Muscle of leg (tissue), 3 donors: ENCODE measurements at regions not wholly inside any gene's neighbourhood (a gene's known extent, or its start where the extent isn't known, plus 50 kb on each side); places are given as distances from the start of the nearest gene placed in this dataset.
"Not testable (repeated sequence)": the region's sequence is repeated elsewhere in the genome, so short reads cannot be mapped to it uniquely, and the experiment has no call there.

Experiments used
- DNase-seq: peaks from one replicate; pipeline ENCODE4 v3.0.0; 2013
- H3K27ac ChIP-seq: one replicate; pipeline ENCODE4 v1.5.1; 2013; ENCODE audit warnings: mild to moderate bottlenecking, low read length, control low read depth
- H3K27me3 ChIP-seq: one replicate; pipeline ENCODE4 v1.6.1; 2013; ENCODE audit warnings: low read length; ENCODE audit not compliant: control insufficient read depth, insufficient read depth
- H3K36me3 ChIP-seq: one replicate; pipeline ENCODE4 v1.6.1; 2013; ENCODE audit warnings: low read length; ENCODE audit not compliant: control insufficient read depth, insufficient read depth
- H3K4me1 ChIP-seq: one replicate; pipeline ENCODE4 v1.6.1; 2013; ENCODE audit warnings: low read length; ENCODE audit not compliant: control insufficient read depth, insufficient read depth
- H3K4me3 ChIP-seq: one replicate; pipeline ENCODE4 v1.5.1; 2013; ENCODE audit warnings: low read length, control low read depth
- H3K9me3 ChIP-seq: replicated peaks from 2 replicates; pipeline ENCODE4 v1.6.1; 2013; ENCODE audit warnings: low read depth, low read length; ENCODE audit not compliant: control insufficient read depth
- whole genome bisulfite sequencing: methylation state at CpG from one replicate; pipeline ENCODE4 v1.1.5; 2013; ENCODE audit warnings: missing lambda C conversion rate; ENCODE audit not compliant: insufficient coverage; 5-methylcytosine and 5-hydroxymethylcytosine counted together

DNA sequence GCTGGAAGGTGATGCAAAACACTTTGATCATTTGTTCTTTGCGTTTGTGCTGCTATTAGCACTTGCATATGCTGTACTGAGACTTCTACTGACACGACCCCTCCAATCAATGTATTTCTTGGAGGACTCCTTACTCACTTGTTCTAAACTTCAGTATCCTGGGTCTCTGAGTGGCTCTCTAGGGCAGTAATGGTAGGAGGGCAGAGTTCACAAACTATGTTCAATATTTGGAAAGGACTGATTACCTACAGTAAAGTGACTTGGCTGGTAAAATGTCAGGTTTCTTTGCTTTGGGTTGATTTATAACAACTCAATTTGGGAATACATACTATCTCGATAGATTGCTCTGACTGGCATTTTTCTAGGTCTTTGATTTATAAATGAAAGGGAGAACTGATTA is 93.7 kb downstream of the TRIM43 start:
- no peak overlapping the region for H3K4me3 ChIP-seq
- no peak overlapping the region for H3K27ac ChIP-seq
- no peak for DNase-seq
- no CpG with 5 or more reads among the region's 3 CpGs for WGBS
- H3K4me1 ChIP-seq, result peaks cover 10% of the 10 kb centered on the region
- peaks cover 2% of the 10 kb centered on the region for H3K27me3 ChIP-seq
- no peaks in the 10 kb centered on the region for H3K36me3 ChIP-seq
- no peaks in the 10 kb centered on the region for H3K9me3 ChIP-seq

DNA sequence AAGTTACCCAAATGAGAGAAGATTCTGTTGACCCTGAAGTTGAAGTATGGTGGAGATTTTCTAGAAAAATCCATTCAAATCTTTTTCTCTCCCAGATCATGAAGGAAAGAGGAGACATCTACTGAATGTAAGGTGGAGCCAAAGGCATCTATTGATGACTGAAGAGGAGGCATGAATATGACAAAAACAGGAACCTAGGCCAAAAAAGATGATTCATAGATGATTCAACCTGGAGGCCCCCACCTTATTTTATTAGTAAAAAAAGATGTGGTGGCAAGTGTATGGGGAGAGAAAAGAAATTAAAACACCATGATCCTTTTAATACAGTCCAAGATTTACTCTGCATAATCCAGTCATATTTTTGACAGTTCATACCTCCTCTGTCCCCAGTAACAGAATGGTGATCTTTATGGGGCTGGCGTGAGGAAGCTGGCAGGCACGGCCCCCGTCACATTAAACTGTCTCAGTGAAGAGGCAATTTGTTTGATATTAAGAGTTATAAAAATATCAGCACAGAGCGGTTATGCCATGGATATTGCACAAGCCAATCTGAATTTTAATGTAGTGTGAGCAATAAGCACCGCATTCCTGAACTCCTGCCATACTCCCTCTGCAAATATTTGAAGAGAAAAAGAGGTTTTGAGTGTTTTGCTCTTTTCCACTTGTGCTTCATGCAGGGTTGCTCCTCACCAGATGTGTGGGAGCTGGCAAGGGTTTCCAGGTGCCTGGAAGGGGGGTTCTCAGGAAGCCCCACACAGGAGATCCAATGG is 94.4 kb downstream of the TRIM43 start:
- WGBS, result 20% methylated on average over 1 of the region's 5 CpGs
- H3K27me3 ChIP-seq, H3K27ac ChIP-seq, H3K4me3 ChIP-seq, H3K9me3 ChIP-seq, H3K36me3 ChIP-seq: not testable (repeated sequence)
- peaks cover 10% of the 10 kb centered on the region for H3K4me1 ChIP-seq
- DNase-seq, result peak; percentile 64

DNA sequence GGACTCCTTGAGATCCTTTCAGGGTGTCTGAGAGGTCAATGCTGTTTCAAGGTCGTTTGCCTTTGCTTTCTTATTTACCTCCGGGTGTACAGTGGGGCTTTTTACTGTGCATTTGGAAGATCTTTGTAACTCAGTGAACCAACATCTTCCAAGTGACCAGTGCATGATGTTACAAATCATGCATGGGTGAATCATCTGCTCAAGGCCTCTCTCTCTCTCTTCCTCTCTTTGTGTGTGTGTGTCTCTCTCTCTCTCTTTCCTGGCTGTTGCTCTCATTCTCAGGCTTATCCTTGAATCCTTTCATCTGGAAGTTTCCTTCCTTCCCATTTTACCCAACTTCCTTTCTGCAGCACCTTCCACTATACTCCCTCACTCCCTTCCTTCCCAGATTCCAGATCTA is 96.1 kb downstream of the TRIM43 start:
- H3K9me3 ChIP-seq, H3K27me3 ChIP-seq, DNase-seq, H3K27ac ChIP-seq, H3K4me1 ChIP-seq, H3K4me3 ChIP-seq, H3K36me3 ChIP-seq: not testable (repeated sequence)
- no CpG with 5 or more reads among the region's 2 CpGs for WGBS

DNA sequence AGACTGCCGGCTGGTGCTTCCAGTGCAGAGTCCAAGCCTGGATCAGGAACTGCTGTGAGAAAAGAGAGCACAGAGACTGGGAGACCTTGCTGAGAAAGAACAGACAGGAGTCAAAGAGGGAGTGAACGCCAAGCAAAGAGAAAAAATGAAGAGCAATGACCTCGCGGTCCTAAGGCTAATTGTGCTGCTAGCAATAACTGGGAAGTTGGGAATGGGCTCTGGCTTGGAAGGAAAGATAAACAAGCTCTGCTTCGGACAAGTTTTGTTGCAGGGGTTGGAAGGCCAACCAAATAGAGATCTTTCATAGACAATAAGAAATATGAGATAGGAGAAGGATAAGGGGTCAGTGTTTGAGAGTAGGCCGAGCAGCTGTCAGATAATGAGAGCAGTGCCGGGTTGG is 99.4 kb downstream of the TRIM43 start:
- not testable (repeated sequence) for H3K27ac ChIP-seq, H3K36me3 ChIP-seq, H3K9me3 ChIP-seq, H3K4me3 ChIP-seq, H3K27me3 ChIP-seq, H3K4me1 ChIP-seq, DNase-seq
- WGBS, result 77% methylated on average over 7 of the region's 7 CpGs

DNA sequence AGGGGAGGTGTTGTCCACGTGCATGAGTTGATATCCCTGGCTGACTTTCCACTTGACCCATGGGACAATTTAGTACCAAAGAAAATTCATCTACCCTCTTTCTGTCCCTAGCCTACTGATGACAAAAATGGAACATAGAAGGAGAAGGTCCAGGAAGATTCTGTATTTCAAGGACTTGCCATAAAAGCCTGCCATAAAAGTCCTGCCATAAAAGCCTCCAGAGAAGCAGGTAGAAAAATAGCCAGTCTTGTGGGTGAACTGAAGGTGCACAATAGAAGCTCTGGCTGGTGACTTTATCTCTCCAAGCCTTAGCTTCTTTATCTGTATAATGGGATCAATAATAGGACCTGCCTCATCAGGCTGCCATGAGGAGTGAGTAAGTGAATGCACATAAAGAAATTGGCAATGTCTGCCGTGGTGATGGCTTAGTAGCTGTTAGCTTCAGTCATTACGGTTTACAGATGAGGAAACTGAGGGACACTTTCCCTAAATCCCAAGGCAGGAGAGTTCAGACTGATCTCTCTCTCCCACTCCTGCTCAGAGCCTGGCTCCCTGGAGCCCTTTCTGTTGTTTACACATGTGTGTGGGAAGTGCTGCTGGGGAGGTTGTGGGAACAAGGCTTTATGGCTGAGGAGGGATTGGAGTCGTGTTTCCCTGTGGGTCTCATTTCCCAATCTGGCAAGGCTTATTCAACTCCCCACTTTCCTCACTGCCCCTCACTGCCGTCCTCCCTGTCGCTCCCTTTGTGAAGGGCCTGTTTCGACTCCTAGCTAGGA is 101.5 kb downstream of the TRIM43 start:
- not testable (repeated sequence) for H3K4me1 ChIP-seq, H3K27me3 ChIP-seq, H3K9me3 ChIP-seq, DNase-seq, H3K36me3 ChIP-seq, H3K27ac ChIP-seq, H3K4me3 ChIP-seq
- no CpG with 5 or more reads among the region's 7 CpGs for WGBS

DNA sequence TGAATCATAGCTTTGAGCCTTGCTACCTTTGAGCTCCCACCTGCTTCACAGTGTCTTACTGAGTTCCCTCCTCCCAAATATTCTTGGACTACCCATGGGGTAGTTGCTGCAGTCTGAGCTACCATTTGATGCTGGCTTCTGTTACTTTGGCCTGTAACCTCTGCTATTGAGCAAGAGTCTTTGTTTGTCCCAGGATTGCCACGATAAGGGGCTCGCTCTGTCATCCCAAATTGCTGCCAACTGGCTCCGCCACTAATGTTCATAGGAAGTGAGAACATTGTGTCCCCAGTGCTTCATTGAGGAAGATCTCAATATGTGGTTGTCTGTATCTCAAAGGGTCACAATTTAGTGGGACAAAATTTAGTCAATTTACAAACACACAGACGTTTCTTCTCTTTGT is 103.8 kb downstream of the TRIM43 start:
- Histone ChIP-seq H3K9me3 (no peaks in the 10 kb centered on the region), H3K36me3 (no peaks in the 10 kb centered on the region), H3K27ac (no peak overlapping the region), H3K4me1 (no peaks in the 10 kb centered on the region), H3K27me3 (peaks cover 5% of the 10 kb centered on the region), H3K4me3 (no peak overlapping the region)
- no peak for DNase-seq
- WGBS, result 72% methylated on average over 2 of the region's 4 CpGs

DNA sequence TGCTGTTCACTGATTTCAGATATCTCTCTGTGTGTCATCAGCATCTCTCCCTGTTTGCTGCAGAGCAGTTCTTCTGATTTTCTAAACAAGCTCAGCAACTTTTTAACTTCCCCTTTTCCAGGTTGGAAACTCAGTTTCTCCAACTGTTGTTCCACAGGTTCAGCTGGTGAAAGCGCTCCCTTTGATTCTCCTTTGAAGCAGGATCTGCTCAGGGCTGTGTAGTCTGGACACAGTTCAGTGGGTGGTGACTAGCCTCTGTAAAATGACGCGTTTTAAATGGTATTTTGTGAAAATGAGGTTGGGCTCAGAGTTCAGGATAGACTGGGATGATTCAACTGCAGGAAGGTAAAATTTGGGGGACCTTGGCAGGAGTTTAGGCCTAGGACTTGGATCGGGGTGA is 106.3 kb downstream of the TRIM43 start:
- H3K36me3 ChIP-seq, result no peaks in the 10 kb centered on the region
- DNase-seq, result no peak
- 73% methylated on average over 4 of the region's 4 CpGs for WGBS
- H3K4me1 ChIP-seq, result no peaks in the 10 kb centered on the region
- peaks cover 5% of the 10 kb centered on the region for H3K27me3 ChIP-seq
- H3K9me3 ChIP-seq, result no peaks in the 10 kb centered on the region
- no peak overlapping the region for H3K27ac ChIP-seq
- H3K4me3 ChIP-seq, result no peak overlapping the region

DNA sequence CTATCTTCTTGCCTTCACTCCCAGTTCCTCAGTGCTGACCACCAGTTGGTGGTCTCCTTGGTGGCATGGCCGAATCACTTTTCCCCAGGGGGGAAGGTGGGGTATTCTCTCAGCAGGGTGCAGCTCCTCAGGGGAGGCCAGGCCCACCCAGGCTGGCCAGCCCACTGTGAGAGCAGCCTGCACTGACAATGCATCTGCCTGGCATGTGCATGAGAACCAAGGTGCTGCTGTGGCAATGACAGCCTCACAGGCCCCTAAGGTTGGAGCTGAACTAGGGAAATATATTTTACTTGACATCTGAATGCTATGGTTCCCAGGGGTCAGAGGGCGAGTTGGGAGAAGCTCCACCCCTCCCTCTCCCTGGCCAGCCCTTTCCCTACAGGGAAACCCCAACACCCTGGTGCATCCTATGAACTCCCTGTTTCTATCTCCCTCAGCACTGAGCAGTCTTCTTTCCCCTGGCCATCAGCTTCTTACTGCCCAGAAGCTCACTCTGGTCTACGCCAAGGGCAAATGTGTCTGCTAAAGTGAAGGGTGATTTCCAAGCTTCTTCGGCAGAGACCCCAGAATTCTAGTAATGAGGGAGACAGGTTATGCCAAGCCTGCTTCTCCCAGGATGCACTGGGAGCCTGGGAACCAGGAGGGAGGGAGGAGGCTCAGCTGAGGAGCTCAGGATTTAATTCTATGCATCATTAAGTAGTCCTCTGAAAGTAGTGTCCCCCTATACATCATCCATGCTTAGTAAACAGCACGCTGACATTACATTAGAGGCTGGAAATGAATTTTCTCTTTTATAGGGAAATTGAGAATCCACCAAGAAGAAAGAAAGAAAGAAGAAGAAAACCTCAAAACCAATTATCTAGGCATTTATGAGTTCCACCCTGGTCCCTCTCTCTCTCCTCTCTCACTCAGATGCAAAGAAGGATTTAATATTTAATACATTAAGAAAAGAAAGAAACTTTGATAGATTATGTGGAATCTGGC is 107.7 kb downstream of the TRIM43 start:
- H3K4me3 ChIP-seq, H3K36me3 ChIP-seq, H3K4me1 ChIP-seq, H3K27me3 ChIP-seq, H3K9me3 ChIP-seq, DNase-seq, H3K27ac ChIP-seq: not testable (repeated sequence)
- 83% methylated on average over 1 of the region's 5 CpGs for WGBS

DNA sequence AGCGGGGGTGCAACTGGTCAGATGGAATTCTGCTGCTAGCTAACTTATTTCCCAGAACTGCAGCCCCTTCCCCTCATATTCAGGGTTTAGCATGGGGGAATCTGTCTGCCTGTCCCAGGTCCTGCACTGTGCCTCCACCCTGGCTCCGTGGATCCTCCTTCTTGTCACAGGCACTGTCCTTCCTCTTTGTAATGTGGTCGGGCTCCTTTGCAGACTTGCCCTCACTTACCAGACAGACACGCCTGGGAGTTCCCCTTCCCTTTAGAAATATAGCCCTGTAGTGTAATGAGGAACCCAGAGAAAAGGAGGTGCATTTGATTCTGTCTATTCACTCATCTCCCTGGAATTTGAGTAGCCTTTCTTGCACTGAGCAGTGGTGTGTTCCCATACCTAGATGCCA is 108.7 kb downstream of the TRIM43 start:
- peak; percentile 19 for DNase-seq
- Histone ChIP-seq H3K4me1 (no peaks in the 10 kb centered on the region), H3K4me3 (no peak overlapping the region), H3K27me3 (peaks cover 5% of the 10 kb centered on the region), H3K9me3 (no peaks in the 10 kb centered on the region), H3K36me3 (no peaks in the 10 kb centered on the region), H3K27ac (no peak overlapping the region)
- no CpG with 5 or more reads among the region's 4 CpGs for WGBS

DNA sequence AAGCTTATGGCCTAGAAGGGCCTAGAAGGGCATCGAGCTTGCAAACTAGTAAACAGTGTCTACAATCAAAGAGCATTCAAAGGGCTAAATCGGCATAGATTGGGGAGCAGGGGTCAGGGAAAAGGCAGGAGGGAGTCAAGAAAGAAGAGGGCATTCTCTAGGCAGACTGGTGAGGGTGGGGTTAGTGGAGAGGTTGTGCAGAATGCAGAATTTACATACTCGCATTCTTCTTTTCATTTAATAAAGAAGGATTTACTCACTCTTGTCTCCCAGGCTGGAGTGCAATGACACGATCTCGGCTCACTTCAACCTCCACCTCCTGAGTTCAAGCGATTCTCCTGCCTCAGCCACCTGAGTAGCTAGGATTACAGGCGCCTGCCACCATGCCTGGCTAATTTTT is 110.7 kb downstream of the TRIM43 start:
- Histone ChIP-seq H3K9me3 (no peaks in the 10 kb centered on the region), H3K36me3 (no peaks in the 10 kb centered on the region), H3K27ac (no peak overlapping the region), H3K27me3 (peaks cover 5% of the 10 kb centered on the region), H3K4me1 (no peaks in the 10 kb centered on the region), H3K4me3 (no peak overlapping the region)
- no peak for DNase-seq
- 71% methylated on average over 2 of the region's 7 CpGs for WGBS
